Left ventricle myocardium superior (tissue), 1 donor: ENCODE measurements at regions not wholly inside any gene's neighbourhood (a gene's known extent, or its start where the extent isn't known, plus 50 kb on each side); places are given as distances from the start of the nearest gene placed in this dataset.

Source experiments
- ATAC-seq: fragments of 200-7000 bp; cut with Tn5 transposase; one replicate; pipeline ENCODE4 v1.9.1; 2020; ENCODE audit warnings: mild to moderate bottlenecking, moderate library complexity
- DNase-seq: peaks from one replicate; pipeline ENCODE4 v3.0.0-alpha.2; 2020
- intact Hi-C: fragments of 100-400 bp; cut with micrococcal nuclease; formaldehyde crosslinking; loops from one replicate; pipeline ENCODE4 v1.11.0; 2022
- donor health status: DM: no; HTN: yes; CAD: no; lungs with severe emphysema.

DNA sequence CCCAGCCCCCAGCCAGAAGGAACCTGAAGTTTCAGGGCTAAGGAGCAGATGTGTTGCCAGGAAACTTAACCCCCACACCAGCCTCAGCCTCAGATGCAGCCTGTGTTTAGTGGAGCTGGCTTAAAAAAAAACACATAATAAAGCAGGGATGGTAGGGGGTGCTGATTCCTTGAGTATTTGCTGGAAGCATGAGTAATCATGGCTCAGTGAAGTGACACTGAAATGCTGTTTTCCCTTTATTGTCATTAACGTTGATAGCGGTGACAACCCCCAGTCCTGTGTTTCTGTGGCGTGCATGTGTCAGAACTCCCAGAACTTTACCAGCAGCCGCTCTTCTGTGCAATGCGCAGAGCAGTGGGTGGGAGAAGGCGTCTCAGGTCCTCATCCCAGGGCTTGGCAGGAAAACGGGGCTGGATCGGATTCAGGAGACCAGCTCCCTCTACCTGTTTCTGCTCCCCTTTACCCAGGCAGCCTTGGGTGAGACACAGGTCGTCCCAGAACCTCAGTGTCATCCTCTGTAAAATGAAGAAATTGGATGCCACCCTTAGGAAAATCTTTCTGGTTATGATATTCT, 1282.1 kb downstream of the TBC1D22A start:
- intact Hi-C loops = no loop called here
- no peak for ATAC-seq
- DNase-seq = no peak

DNA sequence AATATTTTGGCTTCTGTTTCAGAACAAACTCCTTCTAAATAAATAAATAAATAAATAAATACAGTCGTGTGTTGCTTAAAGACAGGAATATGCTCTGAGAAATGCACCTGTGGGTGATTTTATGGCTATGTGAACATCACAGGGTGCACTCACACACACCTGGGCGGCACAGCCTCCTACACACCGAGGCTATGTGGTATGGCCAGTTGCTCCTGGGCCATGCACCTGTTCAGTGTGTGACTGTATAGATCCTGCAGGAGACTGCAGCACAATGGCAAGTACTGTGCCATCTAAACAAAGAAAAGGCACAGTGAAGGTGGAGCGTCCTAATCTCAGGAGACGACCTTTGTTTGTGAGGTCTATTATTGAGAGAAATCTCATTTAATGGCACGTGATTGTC, 1281.1 kb downstream of the TBC1D22A start:
- DNase-seq (no peak), ATAC-seq (no peak)
- intact Hi-C loops = no loop called here

DNA sequence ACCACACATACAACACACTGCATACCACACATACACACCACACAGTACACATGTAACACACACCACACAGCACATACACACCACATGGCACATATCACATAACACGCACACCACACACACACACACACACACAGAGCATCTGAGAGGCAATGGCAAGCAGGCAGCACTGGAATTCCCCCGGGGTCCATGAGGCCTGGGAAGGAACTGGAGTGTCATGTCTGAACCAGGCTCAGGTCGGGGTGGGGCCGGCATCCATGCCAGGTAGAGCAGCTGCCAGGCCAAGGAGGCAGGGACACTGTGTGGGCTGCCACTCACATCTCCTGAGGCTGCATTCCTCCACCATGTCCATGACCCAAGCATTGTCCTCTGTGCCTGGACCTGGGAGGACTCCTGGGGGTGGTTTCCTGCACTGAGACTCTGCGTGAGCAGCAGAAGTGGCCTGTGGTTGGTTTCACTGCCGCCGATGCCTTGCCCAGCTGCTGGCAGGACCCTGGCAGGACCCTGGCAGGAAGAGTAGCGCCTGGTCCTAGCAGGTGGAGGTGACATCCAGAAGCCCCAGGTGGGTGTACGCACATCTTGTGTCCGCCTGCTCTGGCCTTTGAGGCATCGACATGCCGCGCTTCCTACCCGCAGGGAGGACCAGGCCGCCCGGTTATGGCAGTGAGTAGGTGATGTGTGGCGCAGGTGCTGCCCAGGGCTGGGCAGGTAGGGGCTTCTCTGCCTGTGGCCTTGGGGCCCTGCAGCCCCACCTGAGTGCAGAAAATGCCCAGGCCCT, 1280.4 kb downstream of the TBC1D22A start:
- intact Hi-C loops = no loop called here
- ATAC-seq (no peak), DNase-seq (no peak)

DNA sequence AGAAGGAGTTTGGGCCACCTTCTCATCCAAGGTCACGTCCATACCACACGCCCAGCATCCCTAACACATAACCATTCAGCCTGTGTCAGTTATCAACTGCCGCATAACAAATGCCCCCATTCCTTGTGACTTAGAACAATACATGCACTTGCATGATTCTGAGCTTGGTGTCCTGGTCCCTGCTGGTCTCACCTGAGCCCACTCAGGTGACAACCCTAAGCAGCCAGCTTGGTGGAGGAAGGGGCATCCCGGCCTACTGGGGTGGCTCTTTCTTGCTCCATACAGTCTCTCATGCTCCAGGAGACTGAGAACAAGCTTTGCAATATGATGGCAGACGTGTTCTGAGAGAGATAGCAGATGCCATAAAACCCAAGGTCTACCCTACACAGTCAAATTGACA, 1276.9 kb downstream of the TBC1D22A start:
- intact Hi-C loops = no loop called here
- ATAC-seq (no peak), DNase-seq (no peak)

- DNase-seq (no peak), ATAC-seq (no peak)
- intact Hi-C loops = no loop called here
Observed at GRCh38 chr22:48037618-48038017, 1275.2 kb downstream of the TBC1D22A start.

DNA sequence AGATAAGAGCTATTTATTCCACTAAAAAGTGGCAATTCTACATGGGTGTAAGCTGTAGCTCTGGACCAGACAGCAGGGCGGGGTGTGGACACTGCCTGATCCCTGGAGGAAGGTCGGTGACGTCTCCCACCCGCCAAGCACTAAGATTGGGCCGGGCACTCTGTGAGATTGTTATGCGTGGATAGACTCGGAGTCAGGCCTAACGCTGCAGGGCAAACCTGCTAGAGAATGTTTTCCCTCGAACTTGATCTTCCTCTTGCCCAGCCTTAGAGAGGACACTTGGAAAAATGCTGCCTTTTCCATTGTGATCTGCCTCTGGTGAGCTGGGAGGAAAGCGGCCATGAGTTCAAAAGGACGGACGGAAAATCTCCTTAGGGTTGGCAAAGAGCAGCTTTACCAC, 1273.4 kb downstream of the TBC1D22A start:
- intact Hi-C loops = no loop called here
- no peak for DNase-seq
- no peak for ATAC-seq

GRCh38 chr22:48031589-48031988, 1269.1 kb downstream of the TBC1D22A start:
- intact Hi-C loops = no loop called here
- ATAC-seq = no peak
- no peak for DNase-seq

- ATAC-seq = no peak
- intact Hi-C loops = no loop called here
- no peak for DNase-seq
Observed at GRCh38 chr22:48025096-48025495, 1262.6 kb downstream of the TBC1D22A start.

GRCh38 chr22:48021991-48022401, 1259.5 kb downstream of the TBC1D22A start:
- ATAC-seq = no peak
- no peak for DNase-seq
- intact Hi-C loops = no loop called here

DNA sequence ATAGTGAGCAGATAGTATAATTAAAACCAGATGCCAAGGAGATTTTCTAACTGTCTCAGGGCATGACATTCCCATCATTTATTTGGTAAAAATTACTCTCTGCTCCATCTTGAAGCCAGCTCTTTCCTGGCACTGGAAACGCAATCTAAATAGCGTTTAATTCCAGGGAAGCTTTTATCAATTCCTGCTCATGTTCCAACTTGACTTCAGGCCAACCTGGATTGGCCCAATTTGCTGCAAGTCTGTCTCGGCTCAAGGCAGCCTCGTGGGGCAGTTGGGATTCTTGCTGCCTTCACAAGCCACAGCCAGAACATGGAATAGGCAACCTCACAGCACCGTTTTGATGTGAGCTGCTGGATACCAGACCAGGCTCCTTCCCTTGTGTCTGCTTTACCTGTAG, 1255.9 kb downstream of the TBC1D22A start:
- intact Hi-C loops = no loop called here
- ATAC-seq = no peak
- no peak for DNase-seq

DNA sequence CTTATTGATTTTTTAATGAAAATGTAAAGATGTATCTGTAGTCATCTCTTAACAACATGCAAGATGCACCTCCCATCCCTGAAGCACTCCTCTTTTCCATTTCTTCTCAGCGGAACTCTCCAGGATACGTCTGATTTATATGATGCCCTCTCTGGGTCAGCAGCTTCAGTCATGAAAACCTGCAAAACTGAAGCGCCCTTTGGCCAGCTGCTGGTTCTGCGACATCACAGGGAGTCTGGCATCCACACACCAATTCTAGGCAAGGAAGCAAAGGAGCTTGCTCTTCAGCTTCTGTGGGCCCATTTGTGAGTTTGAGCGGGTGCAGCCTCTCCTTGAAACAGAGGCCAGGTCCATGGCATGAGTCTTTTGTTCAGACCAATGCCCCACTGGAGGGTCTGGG, 1253.3 kb downstream of the TBC1D22A start:
- DNase-seq (no peak), ATAC-seq (no peak)
- intact Hi-C loops = no loop called here

- no peak for DNase-seq
- no peak for ATAC-seq
- intact Hi-C loops = no loop called here
Observed at GRCh38 chr22:48004936-48005335, 1242.5 kb downstream of the TBC1D22A start.

GRCh38 chr22:48004038-48004437, 1241.6 kb downstream of the TBC1D22A start:
- intact Hi-C loops = no loop called here
- no peak for DNase-seq
- ATAC-seq = no peak

GRCh38 chr22:48001101-48001500, 1238.7 kb downstream of the TBC1D22A start:
- DNase-seq (no peak), ATAC-seq (no peak)
- intact Hi-C loops = no loop called here

DNA sequence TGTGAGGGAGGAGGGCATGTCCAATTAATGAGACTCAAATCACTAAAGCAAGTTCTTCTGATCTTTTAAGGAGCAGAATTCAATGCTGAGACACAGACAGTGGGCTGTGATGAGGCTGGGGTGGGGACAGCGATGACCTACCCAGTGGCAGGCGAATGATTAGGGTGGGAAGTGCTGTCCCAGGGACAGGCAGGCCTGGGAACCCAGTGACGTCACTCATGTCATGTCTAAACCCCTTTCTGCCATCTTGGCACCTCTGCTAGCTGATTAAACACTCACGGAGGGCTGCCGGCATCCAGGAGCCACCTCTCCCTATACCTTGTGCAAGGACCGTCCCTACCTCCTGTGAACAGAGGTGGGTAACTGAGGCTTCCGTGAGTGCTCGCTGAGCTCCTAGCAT, 1235.2 kb downstream of the TBC1D22A start:
- DNase-seq = no peak
- intact Hi-C loops = no loop called here
- ATAC-seq = no peak

- intact Hi-C loops = no loop called here
- DNase-seq = no peak
- ATAC-seq = no peak
Observed at GRCh38 chr22:47997052-47997590, 1234.7 kb downstream of the TBC1D22A start.

DNA sequence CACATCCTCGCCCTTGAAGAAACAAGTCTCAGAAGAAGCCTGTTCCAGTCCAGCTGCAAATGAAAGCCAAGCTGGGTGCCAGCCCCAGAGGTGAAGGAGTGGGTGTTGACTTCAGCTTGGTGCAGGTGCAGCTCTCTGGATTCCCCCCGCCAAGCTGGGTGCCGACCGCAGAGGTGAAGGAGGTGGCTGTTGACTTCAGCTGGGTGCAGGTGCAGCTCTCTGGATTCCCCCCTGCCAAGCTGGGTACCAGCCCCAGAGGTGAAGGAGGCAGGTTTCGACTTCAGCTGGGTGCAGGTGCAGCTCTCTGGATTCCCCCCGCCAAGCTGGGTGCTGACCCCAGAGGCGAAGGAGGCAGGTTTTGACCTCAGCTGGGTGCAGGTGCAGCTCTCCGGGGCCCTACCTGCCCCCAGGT, 1234.0 kb downstream of the TBC1D22A start:
- ATAC-seq (no peak), DNase-seq (no peak)
- intact Hi-C loops = no loop called here

- intact Hi-C loops = no loop called here
- no peak for ATAC-seq
- no peak for DNase-seq
Observed at GRCh38 chr22:47995718-47996117, 1233.3 kb downstream of the TBC1D22A start.

- ATAC-seq (no peak), DNase-seq (no peak)
- intact Hi-C loops = no loop called here
Observed at GRCh38 chr22:47995264-47995627, 1232.8 kb downstream of the TBC1D22A start.

DNA sequence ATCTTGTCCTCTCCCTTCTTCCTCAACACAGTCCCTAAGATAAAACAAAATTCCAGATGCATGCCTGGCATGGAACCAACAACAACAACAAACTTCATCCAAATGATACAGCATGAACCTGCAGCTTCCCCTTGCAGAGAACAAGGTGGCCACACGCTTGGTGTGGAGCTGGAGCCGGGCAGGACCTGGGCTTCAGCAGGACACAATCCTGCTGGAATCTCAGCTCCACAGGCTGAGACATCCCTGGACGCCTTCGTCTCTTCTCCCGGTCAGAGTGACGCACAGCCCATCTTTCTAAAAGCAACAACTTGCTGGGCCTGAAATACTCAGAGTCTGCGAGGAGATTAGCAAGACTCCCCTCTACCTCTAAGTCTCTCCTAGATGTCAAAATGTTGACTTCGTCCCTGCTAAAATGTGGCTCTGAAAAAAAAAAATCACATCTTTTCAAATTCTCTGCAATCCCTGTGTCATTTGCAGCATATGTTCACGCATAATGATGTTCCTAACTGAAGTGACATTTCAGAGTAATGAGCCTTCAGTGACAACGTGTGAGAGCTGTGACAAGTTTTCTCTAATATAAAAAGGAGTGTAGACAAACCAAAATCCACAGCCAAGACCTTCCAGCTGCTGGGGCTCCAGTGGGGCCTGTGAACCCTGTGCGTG, 1232.3 kb downstream of the TBC1D22A start:
- intact Hi-C loops = no loop called here
- ATAC-seq (no peak), DNase-seq (no peak)

GRCh38 chr22:47994045-47994444, 1231.6 kb downstream of the TBC1D22A start:
- no peak for ATAC-seq
- no peak for DNase-seq
- intact Hi-C loops = no loop called here
